ENCODE measurements at regions not wholly inside any gene's neighbourhood (a gene's known extent, or its start where the extent isn't known, plus 50 kb on each side); places are given as distances from the start of the nearest gene placed in this dataset.

GRCh38 chr13:39862900-39863299, 207.4 kb downstream of the COG6 start:
- Histone ChIP-seq H3K27ac (no peak overlapping the region), H3K4me1 (ENCODE audit: insufficient read depth) (no peaks in the 10 kb centered on the region), H3K36me3 (no peaks in the 10 kb centered on the region), H3K4me3 (no peak overlapping the region), H3K27me3 (no peaks in the 10 kb centered on the region), H3K9me3 (no peaks in the 10 kb centered on the region)
- intact Hi-C loops (cut with DNase I): no loop called here
- DNase-seq: no peak
- 90 to 91% (median 90%) methylated on average over 2 of the region's 2 CpGs for WGBS, 3 donors
- TF ChIP-seq CTCF (IDR thresholded peaks at IDR 0.05) (no peak), EP300 (IDR thresholded peaks at IDR 0.05) (no peak), POLR2A (IDR thresholded peaks at IDR 0.05) (no peak)

- TF ChIP-seq CTCF (IDR thresholded peaks at IDR 0.05) (no peak), POLR2A (IDR thresholded peaks at IDR 0.05) (no peak), EP300 (IDR thresholded peaks at IDR 0.05) (no peak)
- DNase-seq: no peak
- WGBS, 3 donors: 94 to 95% (median 95%) methylated on average over 5 of the region's 5 CpGs
Measured at GRCh38 chr13:39864221-39864620, 208.8 kb downstream of the COG6 start.

GRCh38 chr13:39866722-39867121, 211.3 kb downstream of the COG6 start:
- Histone ChIP-seq H3K36me3 (no peaks in the 10 kb centered on the region), H3K4me3 (no peak overlapping the region), H3K27ac (no peak overlapping the region), H3K4me1 (ENCODE audit: insufficient read depth) (no peaks in the 10 kb centered on the region), H3K27me3 (no peaks in the 10 kb centered on the region), H3K9me3 (no peaks in the 10 kb centered on the region)
- intact Hi-C loops (cut with DNase I): no loop called here
- no peak for DNase-seq
- 92 to 99% (median 97%) methylated on average over 1 of the region's 1 CpG for WGBS, 3 donors
- no peak for TF ChIP-seq CTCF (IDR thresholded peaks at IDR 0.05)
- TF ChIP-seq POLR2A (IDR thresholded peaks at IDR 0.05): no peak
- TF ChIP-seq EP300 (IDR thresholded peaks at IDR 0.05): no peak

More at GRCh38 chr13:39864221-39864620, 208.8 kb downstream of the COG6 start:
- H3K9me3 ChIP-seq: no peaks in the 10 kb centered on the region
- H3K27me3 ChIP-seq: no peaks in the 10 kb centered on the region
- intact Hi-C loops (cut with DNase I): no loop called here
- H3K36me3 ChIP-seq: no peaks in the 10 kb centered on the region
- H3K4me3 ChIP-seq: no peak overlapping the region
- H3K4me1 ChIP-seq (ENCODE audit: insufficient read depth): no peaks in the 10 kb centered on the region
- no peak overlapping the region for H3K27ac ChIP-seq

GRCh38 chr13:39867807-39868206, 212.3 kb downstream of the COG6 start:
- intact Hi-C loops (cut with DNase I): no loop called here
- Histone ChIP-seq H3K27ac (no peak overlapping the region), H3K36me3 (no peaks in the 10 kb centered on the region), H3K4me3 (no peak overlapping the region), H3K27me3 (no peaks in the 10 kb centered on the region), H3K4me1 (ENCODE audit: insufficient read depth) (no peaks in the 10 kb centered on the region), H3K9me3 (no peaks in the 10 kb centered on the region)
- 85 to 88% (median 86%) methylated on average over 2 of the region's 2 CpGs for WGBS, 3 donors
- no peak for TF ChIP-seq POLR2A (IDR thresholded peaks at IDR 0.05)
- no peak for TF ChIP-seq EP300 (IDR thresholded peaks at IDR 0.05)
- no peak for TF ChIP-seq CTCF (IDR thresholded peaks at IDR 0.05)
- no peak for DNase-seq
